ENCODE measurements at regions not wholly inside any gene's neighbourhood (a gene's known extent, or its start where the extent isn't known, plus 50 kb on each side); places are given as distances from the start of the nearest gene placed in this dataset.

DNA sequence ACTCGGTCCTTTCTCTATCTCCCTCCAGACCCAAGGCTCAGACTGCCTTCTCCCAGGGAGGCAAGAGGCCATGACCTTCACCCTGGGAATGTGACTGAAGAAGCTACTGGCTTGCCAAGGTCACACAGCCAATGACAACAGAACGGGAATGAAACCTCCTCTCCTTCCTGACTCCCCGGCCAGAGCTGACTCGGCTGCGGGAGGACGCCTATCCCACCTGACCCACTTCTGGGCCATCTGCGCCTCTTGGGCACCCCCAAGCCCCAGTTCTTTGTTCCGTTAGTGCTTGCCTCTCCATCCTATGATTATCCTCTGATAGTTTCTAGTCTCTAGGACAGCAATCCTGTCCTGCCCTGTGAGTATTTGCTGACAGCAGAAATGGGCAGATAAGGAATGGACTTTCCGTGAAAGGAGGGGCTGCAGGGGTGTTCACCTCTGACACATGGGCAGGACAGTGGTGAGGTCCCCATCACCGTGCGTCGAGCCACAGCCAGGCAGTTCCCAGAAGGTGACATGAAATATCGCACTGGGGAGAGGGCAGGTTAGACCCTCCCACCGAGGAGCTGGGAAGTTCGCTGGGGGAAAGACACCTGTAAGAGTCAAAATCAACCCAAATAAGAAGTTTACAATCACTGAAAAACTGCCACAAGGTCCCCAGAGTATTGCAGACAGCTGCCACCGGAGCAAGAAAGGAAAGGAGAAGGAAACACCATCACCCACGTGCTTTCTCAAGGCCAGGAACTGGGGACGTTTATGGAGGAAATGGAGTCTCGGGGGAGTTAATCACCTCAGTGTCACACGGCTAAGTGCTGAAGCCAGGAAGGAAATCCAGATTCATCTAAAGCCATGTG is 63.0 kb downstream of the INSIG1 start:
- no peak for DNase-seq (ENCODE audit: low read depth)
- TF ChIP-seq, protein P1, sequence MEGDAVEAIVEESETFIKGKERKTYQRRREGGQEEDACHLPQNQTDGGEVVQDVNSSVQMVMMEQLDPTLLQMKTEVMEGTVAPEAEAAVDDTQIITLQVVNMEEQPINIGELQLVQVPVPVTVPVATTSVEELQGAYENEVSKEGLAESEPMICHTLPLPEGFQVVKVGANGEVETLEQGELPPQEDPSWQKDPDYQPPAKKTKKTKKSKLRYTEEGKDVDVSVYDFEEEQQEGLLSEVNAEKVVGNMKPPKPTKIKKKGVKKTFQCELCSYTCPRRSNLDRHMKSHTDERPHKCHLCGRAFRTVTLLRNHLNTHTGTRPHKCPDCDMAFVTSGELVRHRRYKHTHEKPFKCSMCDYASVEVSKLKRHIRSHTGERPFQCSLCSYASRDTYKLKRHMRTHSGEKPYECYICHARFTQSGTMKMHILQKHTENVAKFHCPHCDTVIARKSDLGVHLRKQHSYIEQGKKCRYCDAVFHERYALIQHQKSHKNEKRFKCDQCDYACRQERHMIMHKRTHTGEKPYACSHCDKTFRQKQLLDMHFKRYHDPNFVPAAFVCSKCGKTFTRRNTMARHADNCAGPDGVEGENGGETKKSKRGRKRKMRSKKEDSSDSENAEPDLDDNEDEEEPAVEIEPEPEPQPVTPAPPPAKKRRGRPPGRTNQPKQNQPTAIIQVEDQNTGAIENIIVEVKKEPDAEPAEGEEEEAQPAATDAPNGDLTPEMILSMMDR (IDR thresholded peaks at IDR 0.05; ENCODE audit: low read length, missing control alignments) = no peak
- H3K4me3 ChIP-seq (replicated peaks; ENCODE audit: low read depth, low read length) = no peak overlapping the region

DNA sequence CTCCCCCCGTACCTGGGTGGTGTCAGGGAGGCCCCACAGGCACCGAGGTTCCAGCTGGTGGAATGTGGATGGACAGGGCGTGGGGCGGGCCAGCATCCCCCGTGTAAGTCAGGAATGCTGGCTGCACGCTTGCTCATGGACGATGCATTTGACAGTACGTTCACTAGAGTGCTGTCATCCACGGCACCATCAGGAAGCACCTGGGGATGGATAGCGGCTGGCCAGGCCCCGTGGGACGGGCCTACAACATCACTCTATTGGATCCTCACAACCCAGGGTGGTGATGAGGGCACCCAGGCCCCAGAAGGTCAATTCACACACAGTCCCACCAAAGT is 63.6 kb downstream of the INSIG1 start:
- TF ChIP-seq, protein P1 (IDR thresholded peaks at IDR 0.05; ENCODE audit: low read length, missing control alignments) = no peak
- no peak for DNase-seq (ENCODE audit: low read depth)
- no peak overlapping the region for H3K4me3 ChIP-seq (replicated peaks; ENCODE audit: low read depth, low read length)

DNA sequence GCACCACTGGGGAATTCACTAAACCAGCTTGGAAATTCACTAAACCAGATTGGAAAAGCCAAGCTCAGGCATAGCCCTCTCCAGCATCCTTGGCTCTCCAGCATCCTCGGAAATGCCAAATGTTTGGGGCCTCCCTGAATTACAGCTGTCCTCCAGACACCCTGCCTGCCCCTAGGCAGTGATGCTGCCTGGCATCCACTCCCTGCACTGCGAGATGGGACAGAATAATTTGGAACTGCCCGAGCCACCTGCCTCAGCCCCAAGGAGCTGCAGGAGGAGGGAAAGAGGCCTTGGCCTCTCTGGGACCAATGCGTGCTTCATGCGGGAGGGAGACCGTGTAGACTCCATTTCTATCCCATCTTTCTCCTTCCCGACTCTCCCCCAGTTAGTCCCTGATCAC is 64.3 kb downstream of the INSIG1 start:
- no peak for DNase-seq (ENCODE audit: low read depth)
- H3K4me3 ChIP-seq (replicated peaks; ENCODE audit: low read depth, low read length) = no peak overlapping the region
- TF ChIP-seq, protein P1 (IDR thresholded peaks at IDR 0.05; ENCODE audit: low read length, missing control alignments) = no peak

DNA sequence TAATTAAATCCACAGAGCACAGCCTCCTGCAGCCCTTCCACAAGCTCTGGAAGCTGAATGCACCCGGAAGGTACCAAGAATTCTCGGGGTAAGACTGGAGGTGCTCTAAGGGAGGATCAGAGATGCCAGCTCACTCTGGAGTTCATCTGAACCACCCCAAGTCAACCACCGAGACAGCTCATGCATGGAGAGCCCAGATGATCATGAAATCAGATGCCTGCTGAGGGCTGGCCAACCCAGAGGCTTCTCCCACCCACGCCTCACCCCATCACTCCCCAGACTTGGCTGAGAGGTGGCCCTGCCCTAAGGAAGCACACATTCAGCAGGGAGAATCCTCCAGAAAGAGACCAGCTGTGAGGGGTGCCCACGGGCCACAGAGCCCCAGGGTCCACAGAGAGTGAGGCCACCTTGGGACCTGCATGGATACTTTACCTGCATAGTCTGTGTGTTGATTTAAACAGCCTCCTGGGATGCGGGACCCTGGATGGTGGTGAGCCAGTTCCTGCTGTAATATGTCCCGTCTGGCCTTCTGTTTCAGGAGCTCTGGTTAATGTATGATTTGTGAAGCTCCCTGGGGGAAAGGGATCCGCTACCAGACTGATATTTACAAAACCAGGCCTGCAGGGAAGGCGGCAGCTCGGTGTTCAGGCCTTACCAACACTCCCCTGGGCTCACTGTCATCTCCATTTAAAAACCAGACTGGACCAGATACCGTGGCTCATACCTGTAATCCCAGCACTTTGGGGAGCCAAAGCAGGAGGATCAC is 64.9 kb downstream of the INSIG1 start:
- H3K4me3 ChIP-seq (replicated peaks; ENCODE audit: low read depth, low read length) = no peak overlapping the region
- DNase-seq (ENCODE audit: low read depth) = no peak
- TF ChIP-seq, protein P1 (IDR thresholded peaks at IDR 0.05; ENCODE audit: low read length, missing control alignments) = no peak

DNA sequence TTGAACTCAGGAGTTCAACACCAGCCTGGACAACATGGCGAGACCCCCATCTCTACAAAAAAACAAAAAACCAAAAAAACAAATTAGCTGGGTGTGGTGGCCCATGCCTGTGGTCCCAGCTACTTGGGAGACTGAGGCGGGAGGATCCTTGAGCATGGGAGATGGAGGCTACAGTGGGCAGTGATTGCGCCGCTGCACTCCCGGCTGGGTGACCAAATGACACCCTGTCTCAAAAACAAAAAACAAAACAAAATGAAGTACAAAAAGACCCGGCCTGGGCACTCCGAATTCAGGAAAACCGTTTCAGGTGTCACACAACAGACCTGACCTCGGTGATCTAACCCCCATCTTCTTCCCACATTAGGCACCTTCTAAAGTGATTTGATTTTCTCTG is 65.5 kb downstream of the INSIG1 start:
- H3K4me3 ChIP-seq (replicated peaks; ENCODE audit: low read depth, low read length) = no peak overlapping the region
- TF ChIP-seq, protein P1 (IDR thresholded peaks at IDR 0.05; ENCODE audit: low read length, missing control alignments) = no peak
- DNase-seq (ENCODE audit: low read depth) = no peak

DNA sequence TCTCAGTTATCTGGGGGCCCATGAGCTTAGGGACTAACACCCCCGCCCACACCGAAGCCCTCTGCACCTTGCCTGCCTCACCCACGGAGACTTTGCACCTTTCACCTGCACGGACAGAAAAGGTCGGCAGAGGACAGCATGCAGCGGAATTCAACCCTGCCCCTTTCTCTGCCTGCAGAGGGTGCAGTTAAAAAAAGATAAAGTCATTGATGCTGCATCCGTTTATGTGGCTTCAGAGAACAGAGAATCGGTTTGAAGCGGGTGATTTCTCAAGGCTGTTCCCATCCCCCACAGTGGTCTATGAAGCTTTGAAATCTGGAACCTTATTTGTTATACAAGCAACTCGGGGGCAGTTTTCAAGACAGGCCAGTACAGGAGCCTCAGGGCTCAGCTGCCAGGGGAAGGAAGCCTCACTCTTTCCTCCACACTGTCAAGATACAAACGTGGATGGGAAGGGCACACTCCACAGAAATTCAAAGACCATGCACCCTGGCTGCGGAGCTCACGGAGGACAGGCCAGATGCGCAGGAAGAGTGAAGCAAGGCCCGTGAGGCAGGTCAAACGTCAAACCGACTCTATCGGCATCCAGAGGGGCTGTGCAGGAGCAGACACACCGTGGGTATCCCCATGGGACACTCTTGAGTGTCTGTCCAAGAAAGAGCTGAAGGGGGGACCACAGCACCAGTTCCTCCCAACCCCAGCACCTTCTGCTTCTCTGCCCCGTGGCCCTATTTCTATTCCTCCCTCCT is 66.3 kb downstream of the INSIG1 start:
- DNase-seq (ENCODE audit: low read depth) = no peak
- no peak overlapping the region for H3K4me3 ChIP-seq (replicated peaks; ENCODE audit: low read depth, low read length)
- TF ChIP-seq, protein P1 (IDR thresholded peaks at IDR 0.05; ENCODE audit: low read length, missing control alignments) = no peak

Measured in fibroblast of pulmonary artery (primary cell).